Neutrophil (primary cell): ENCODE measurements at regions not wholly inside any gene's neighbourhood (a gene's known extent, or its start where the extent isn't known, plus 50 kb on each side); places are given as distances from the start of the nearest gene placed in this dataset.

Experiments
- H3K27ac ChIP-seq: fragments of 200-600 bp; sonication (generic); 2 replicates; pipeline ENCODE4 v1.5.1; 2016; ENCODE audit warnings: mild to moderate bottlenecking, moderate library complexity
- H3K27me3 ChIP-seq: fragments of 200-600 bp; sonication (generic); 2 replicates; pipeline ENCODE4 v1.6.0; 2016; ENCODE audit warnings: mild to moderate bottlenecking
- H3K36me3 ChIP-seq: fragments of 200-600 bp; sonication (generic); 2 replicates; pipeline ENCODE4 v1.5.1; 2017
- H3K4me1 ChIP-seq, 2 experiments: fragments of 200-600 bp in 1 of 2; sonication (generic) in 1 of 2; 1 replicate in 1 of 2; 2 replicates in 1 of 2; pipeline versions ENCODE4 v1.5.1 to v1.6.1; 2013 to 2016; ENCODE audit warnings: low read depth in 1 of 2, low read length in 1 of 2, mild to moderate bottlenecking in 1 of 2, moderate library complexity in 1 of 2; ENCODE audit not compliant: control insufficient read depth in 1 of 2, insufficient read depth in 1 of 2
- H3K4me3 ChIP-seq, 2 experiments: fragments of 200-600 bp in 1 of 2; sonication (generic) in 1 of 2; 1 replicate in 1 of 2; 2 replicates in 1 of 2; pipeline ENCODE4 v1.5.1; 2013 to 2016; ENCODE audit warnings: low read depth in 1 of 2, low read length in 1 of 2, mild to moderate bottlenecking in 1 of 2, moderate library complexity in 1 of 2
- H3K9me3 ChIP-seq: fragments of 200-600 bp; sonication (generic); 2 replicates; pipeline ENCODE4 v1.5.1; 2016
- CTCF ChIP-seq: fragments of 200-600 bp; sonication (generic); IDR thresholded peaks from 2 replicates; pipeline ENCODE4 v1.5.1; 2016; ENCODE audit warnings: antibody characterized with exemption

DNA sequence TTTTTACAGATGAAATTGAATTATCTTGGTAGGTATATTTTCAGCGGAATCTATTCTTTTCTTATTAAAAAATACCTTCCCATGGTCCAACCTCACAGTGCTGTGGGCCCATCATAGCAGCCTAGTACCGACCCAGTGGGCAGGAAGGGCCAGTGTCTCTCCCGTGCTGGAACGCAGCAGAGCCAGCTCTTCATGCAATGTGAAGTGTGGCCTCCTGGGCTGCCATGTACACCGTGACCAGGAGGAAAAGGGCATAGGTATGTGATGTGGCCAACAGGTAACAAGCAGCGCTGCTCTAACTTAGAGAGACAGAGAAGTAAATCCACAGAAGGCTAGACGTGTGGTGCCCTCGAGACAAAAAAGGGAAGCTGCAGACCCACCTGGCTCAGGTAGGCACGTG is 221.1 kb upstream of the SALL3 start:
- Histone ChIP-seq H3K4me3 (no peak overlapping the region), H3K9me3 (no peaks in the 10 kb centered on the region), H3K27me3 (no peaks in the 10 kb centered on the region), H3K36me3 (no peaks in the 10 kb centered on the region), H3K27ac (no peak overlapping the region), H3K4me1 (no peaks in the 10 kb centered on the region)
- TF ChIP-seq CTCF = no peak

DNA sequence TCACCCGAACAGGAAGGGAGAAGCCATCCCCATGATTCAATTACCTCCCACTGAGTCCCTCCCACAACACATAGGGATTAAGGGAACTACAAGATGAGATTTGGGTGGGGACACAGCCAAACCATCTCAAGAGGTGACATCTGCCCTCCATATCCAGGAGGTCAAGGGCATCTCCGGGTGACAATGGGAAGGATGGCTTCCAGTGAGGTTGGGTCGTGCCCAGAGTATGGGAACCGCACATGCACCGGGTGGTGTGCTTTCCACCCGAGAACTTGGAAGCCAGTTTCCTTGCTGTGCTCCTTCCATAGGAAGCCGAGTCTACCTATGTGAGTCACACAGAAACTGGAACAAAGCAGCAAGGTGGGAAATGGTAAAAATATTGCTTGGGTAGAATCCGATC is 216.9 kb upstream of the SALL3 start:
- Histone ChIP-seq H3K4me1 (no peaks in the 10 kb centered on the region), H3K27ac (no peak overlapping the region), H3K4me3 (no peak overlapping the region), H3K9me3 (no peaks in the 10 kb centered on the region), H3K36me3 (no peaks in the 10 kb centered on the region), H3K27me3 (no peaks in the 10 kb centered on the region)
- no peak for TF ChIP-seq CTCF

- Histone ChIP-seq H3K36me3 (no peaks in the 10 kb centered on the region), H3K4me3 (no peak overlapping the region)
- no peak for TF ChIP-seq CTCF
Measured at GRCh38 chr18:78764544-78764943, 215.1 kb upstream of the SALL3 start.

DNA sequence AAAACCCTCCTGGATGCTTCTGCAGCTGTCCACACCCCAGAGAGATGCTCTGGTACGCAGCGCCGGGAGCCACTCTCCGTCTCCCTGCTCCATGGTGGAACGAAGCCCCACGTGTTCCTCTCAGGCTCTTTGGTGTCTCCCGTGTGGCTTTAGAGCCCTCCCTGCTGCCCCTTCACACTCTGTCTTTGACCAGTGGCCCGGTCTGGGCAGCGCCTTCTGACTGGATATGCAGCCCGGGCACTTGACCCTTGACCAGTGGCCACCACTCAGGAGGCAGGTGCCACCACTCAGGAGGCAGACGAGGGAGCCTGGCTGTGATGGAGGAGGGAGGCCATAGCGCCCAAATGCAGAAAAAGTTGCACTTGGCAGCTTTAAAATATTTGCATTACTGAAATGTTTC is 214.5 kb upstream of the SALL3 start:
- Histone ChIP-seq H3K4me3 (no peak overlapping the region), H3K36me3 (no peaks in the 10 kb centered on the region), H3K27ac (no peak overlapping the region), H3K9me3 (no peaks in the 10 kb centered on the region), H3K27me3 (peaks cover 23% of the 10 kb centered on the region), H3K4me1 (no peaks in the 10 kb centered on the region)
- TF ChIP-seq CTCF = no peak

More at GRCh38 chr18:78764544-78764943, 215.1 kb upstream of the SALL3 start:
- Histone ChIP-seq H3K27me3 (peaks cover 17% of the 10 kb centered on the region), H3K9me3 (no peaks in the 10 kb centered on the region), H3K4me1 (no peaks in the 10 kb centered on the region), H3K27ac (no peak overlapping the region)

DNA sequence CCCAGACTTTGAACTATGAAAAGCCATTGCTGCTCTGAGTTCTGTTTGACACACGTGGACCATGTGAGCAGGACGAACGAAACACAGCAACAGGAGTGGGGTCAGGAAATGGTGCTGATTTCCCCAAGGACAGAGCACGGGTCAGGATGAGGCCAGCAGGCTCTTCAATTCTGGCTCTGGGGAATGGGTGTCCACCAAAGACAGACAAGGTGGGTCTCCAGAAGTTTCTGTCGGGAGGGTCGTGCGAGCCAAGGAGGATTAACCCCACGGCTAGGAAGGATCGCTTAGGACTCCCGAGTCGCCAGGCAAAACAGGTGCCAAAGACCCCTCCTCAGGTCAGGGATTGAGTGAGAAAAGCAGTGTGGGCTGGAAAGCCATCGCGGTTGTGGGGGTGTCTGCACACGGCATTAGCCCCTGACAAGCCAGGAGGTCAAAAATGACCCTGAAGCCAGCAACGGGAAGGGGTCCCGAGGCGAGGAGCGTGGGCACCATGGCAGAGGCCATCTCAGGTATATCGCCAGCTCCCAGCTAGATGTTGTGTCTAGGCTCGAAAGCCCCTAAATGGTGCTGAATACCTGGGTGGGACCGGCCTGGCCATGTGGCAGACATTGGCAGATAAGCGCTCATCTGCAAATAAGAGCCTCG is 213.9 kb upstream of the SALL3 start:
- H3K9me3 ChIP-seq = no peaks in the 10 kb centered on the region
- H3K27me3 ChIP-seq = peaks cover 25% of the 10 kb centered on the region
- H3K4me3 ChIP-seq = no peak overlapping the region
- H3K4me1 ChIP-seq = no peaks in the 10 kb centered on the region
- H3K36me3 ChIP-seq = no peaks in the 10 kb centered on the region
- TF ChIP-seq CTCF = no peak
- no peak overlapping the region for H3K27ac ChIP-seq
